Heart right ventricle (tissue), 16 donors: ENCODE measurements at regions not wholly inside any gene's neighbourhood (a gene's known extent, or its start where the extent isn't known, plus 50 kb on each side); places are given as distances from the start of the nearest gene placed in this dataset.
"Not testable (repeated sequence)": the region's sequence is repeated elsewhere in the genome, so short reads cannot be mapped to it uniquely, and the experiment has no call there.

Experiments
- ATAC-seq, 8 donors: fragments of 200-7000 bp; cut with Tn5 transposase; one replicate each; pipeline ENCODE4 v1.9.1; 2020; ENCODE audit warnings: mild to moderate bottlenecking in 8 of 8, moderate library complexity in 8 of 8, moderate number of reproducible peaks in 1 of 8
- DNase-seq, 2 donors: peaks; one replicate each; pipeline ENCODE4 v3.0.0-alpha.2; 2020
- H3K27ac ChIP-seq, 10 donors: fragments of 200-600 bp; sonication (generic) in 2 of 10; one replicate each; pipeline versions ENCODE4 v1.5.0 to v1.8.0; 2020 to 2022; ENCODE audit warnings: mild to moderate bottlenecking in 3 of 10
- H3K27me3 ChIP-seq, 7 donors: fragments of 200-600 bp; one replicate each; pipeline ENCODE4 v1.8.0; 2021 to 2022; ENCODE audit warnings: mild to moderate bottlenecking in 2 of 7
- H3K36me3 ChIP-seq, 9 donors: fragments of 200-600 bp; sonication (generic) in 1 of 9; one replicate each; pipeline versions ENCODE4 v1.5.0 to v1.8.0; 2020 to 2022; ENCODE audit warnings: mild to moderate bottlenecking in 2 of 9
- H3K4me1 ChIP-seq, 9 donors: fragments of 200-600 bp; sonication (generic) in 1 of 9; one replicate each; pipeline versions ENCODE4 v1.5.0 to v1.8.0; 2020 to 2022; ENCODE audit warnings: mild to moderate bottlenecking in 4 of 9
- H3K4me3 ChIP-seq, 10 donors: fragments of 200-600 bp; sonication (generic) in 2 of 10; one replicate each; pipeline versions ENCODE4 v1.5.0 to v1.8.0; 2020 to 2022; ENCODE audit warnings: mild to moderate bottlenecking in 7 of 10, moderate library complexity in 2 of 10
- H3K9me3 ChIP-seq, 11 donors: fragments of 200-600 bp in 10 of 11; sonication (generic) in 2 of 11; one replicate each; pipeline versions ENCODE4 v1.5.0 to v1.8.0; 2013 to 2022; ENCODE audit warnings: mild to moderate bottlenecking in 2 of 11, control low read depth in 1 of 11, moderate library complexity in 1 of 11
- CTCF ChIP-seq, 9 donors: fragments of 200-600 bp; sonication (generic) in 2 of 9; IDR thresholded peaks; one replicate each; pipeline versions ENCODE4 v1.5.0 to v1.8.0; 2021 to 2022; ENCODE audit warnings: antibody characterized with exemption in 9 of 9, mild to moderate bottlenecking in 5 of 9, moderate library complexity in 1 of 9
- WGBS, 2 donors: extraction: QIAGEN DNeasy Blood & Tissue Kit; methylation state at CpG; one replicate each; pipeline ENCODE4 v1.1.7; 2013; ENCODE audit warnings: inconsistent platforms in 1 of 2; 5-methylcytosine and 5-hydroxymethylcytosine counted together
- intact Hi-C, 10 donors: fragments of 100-400 bp; cut with DNase I; formaldehyde crosslinking; loops; one replicate each; pipeline versions ENCODE4 v1.11.1 to v1.14.2; 2022
- donor health status: Arrhythmogenic right ventricular cardiomyopathy.
- donor health status: ischemic (EF 13 %, LVEDD 7.1; RV severe dilation, severe dysfunction).
- donor health status: healthy with polysubstance abuse.
- donor health status: DM: no; HTN: yes; CAD: no.
- donor health status: DM: no; HTN: no; CAD: no.
- donor health status: ischemic (EF 25% LVEDD 6.9; RV normal size, moderate dysfunction).
- donor health status: ischemic (EF 25% LVEDD 5.7; RV mildly dilated, moderate dysfunction).
- donor health status: healthy.
- donor health status: DM: yes; HTN: yes; CAD: no.
- donor health status: Ischemic cardiomyopathy.
- donor health status: ischemic (EF 35%, LVEDD 5.7; RV mildly dilated, moderate dysfunction).
- donor health status: nonischemic (EF 11% LVEDD 7.7; RV severe dilation, severe dysfunction).
- donor health status: DM: yes; HTN: yes; CAD: no.
- donor health status: PGD.
- donor health status: ischemic (EF 29% LVEDD 5.4; RV normal size, mild dysfunction).
- donor health status: nonischemic (EF 23%, LVEDD 6.1; RV moderate dilation, normal function).

GRCh38 chr13:37164635-37165034 lies 59.2 kb upstream of the CSNK1A1L start:
- WGBS, 2 donors: 86 to 89% methylated on average over 2 of the region's 2 CpGs
- no peak overlapping the region for H3K27ac ChIP-seq

GRCh38 chr13:37163641-37164265 lies 58.3 kb upstream of the CSNK1A1L start:
- TF ChIP-seq CTCF (IDR thresholded peaks at IDR 0.05): no peak
- no peak for ATAC-seq
- DNase-seq: no peak
- Histone ChIP-seq H3K4me3 (no peak overlapping the region), H3K27me3 (no peaks in the 10 kb centered on the region), H3K4me1 (no peaks in the 10 kb centered on the region), H3K27ac (no peak overlapping the region), H3K9me3 (peaks cover 0 to 34% (median 9%) of the 10 kb centered on the region in 11 donors), H3K36me3 (no peaks in the 10 kb centered on the region)
- intact Hi-C loops: no loop called here
- WGBS, 2 donors: 74 to 81% methylated on average over 3 of the region's 3 CpGs

More at GRCh38 chr13:37164635-37165034, 59.2 kb upstream of the CSNK1A1L start:
- ATAC-seq (no peak), DNase-seq (no peak)
- Histone ChIP-seq H3K36me3 (no peaks in the 10 kb centered on the region), H3K4me1 (no peaks in the 10 kb centered on the region), H3K9me3 (peaks cover 0 to 27% (median 6%) of the 10 kb centered on the region in 11 donors), H3K27me3 (no peaks in the 10 kb centered on the region), H3K4me3 (no peak overlapping the region)
- intact Hi-C loops: no loop called here
- no peak for TF ChIP-seq CTCF (IDR thresholded peaks at IDR 0.05)

GRCh38 chr13:37158481-37158880 lies 53.0 kb upstream of the CSNK1A1L start:
- Histone ChIP-seq H3K27ac (no peak overlapping the region), H3K4me3 (no peak overlapping the region), H3K9me3 (peaks cover 0 to 34% (median 9%) of the 10 kb centered on the region in 11 donors), H3K27me3 (no peaks in the 10 kb centered on the region), H3K36me3 (no peaks in the 10 kb centered on the region), H3K4me1 (no peaks in the 10 kb centered on the region)
- ATAC-seq: no peak
- no peak for TF ChIP-seq CTCF (IDR thresholded peaks at IDR 0.05)
- WGBS, 2 donors: 96% methylated on average over 2 of the region's 2 CpGs
- intact Hi-C loops: loop anchor here in 1 of 10 donors (5.0 kb wide), 1 partner anchor 84 kb away; no protein-coding TSS in a partner anchor
- no peak for DNase-seq

- H3K9me3 ChIP-seq: peaks cover 0 to 19% (median 9%) of the 10 kb centered on the region in 11 donors
- H3K27me3 ChIP-seq, DNase-seq, H3K27ac ChIP-seq, H3K4me1 ChIP-seq, H3K4me3 ChIP-seq, H3K36me3 ChIP-seq, ATAC-seq: not testable (repeated sequence)
- WGBS, 2 donors: 91 to 93% methylated on average over 20 to 22 of the region's 22 CpGs
- intact Hi-C loops: loop anchor here in 1 of 10 donors (5.0 kb wide), 1 partner anchor 87 kb away; no protein-coding TSS in a partner anchor
These were observed 50.2 kb upstream of the CSNK1A1L start for GRCh38 chr13:37155613-37156097.
